Dendritic cell treated with granulocyte-macrophage colony-stimulating factor and Interleukin-4, amounts not matched to agents 40 ng/mL and 50 ng/mL, for 4 days (primary cell): ENCODE measurements at regions not wholly inside any gene's neighbourhood (a gene's known extent, or its start where the extent isn't known, plus 50 kb on each side); places are given as distances from the start of the nearest gene placed in this dataset.

ENCODE experiments used
- H3K27ac Mint-ChIP-seq: one replicate; pipeline ENCODE4 v1.8.0; 2022; ENCODE audit warnings: mild to moderate bottlenecking, mixed read lengths
- H3K27me3 Mint-ChIP-seq: one replicate; pipeline ENCODE4 v1.8.0; 2022; ENCODE audit warnings: mild to moderate bottlenecking, mixed read lengths
- H3K36me3 Mint-ChIP-seq: one replicate; pipeline ENCODE4 v1.8.0; 2022; ENCODE audit warnings: low read depth, mixed read lengths
- H3K4me1 Mint-ChIP-seq: one replicate; pipeline ENCODE4 v1.8.0; 2022; ENCODE audit warnings: low read depth, mixed read lengths
- H3K4me3 Mint-ChIP-seq: one replicate; pipeline ENCODE4 v1.8.0; 2022; ENCODE audit warnings: mild to moderate bottlenecking, moderate library complexity, mixed read lengths
- H3K9me3 Mint-ChIP-seq: one replicate; pipeline ENCODE4 v1.8.0; 2022; ENCODE audit warnings: mixed read lengths
- intact Hi-C: fragments of 100-400 bp; cut with micrococcal nuclease; formaldehyde crosslinking; loops from one replicate; pipeline ENCODE4 v1.15.0; 2022

DNA sequence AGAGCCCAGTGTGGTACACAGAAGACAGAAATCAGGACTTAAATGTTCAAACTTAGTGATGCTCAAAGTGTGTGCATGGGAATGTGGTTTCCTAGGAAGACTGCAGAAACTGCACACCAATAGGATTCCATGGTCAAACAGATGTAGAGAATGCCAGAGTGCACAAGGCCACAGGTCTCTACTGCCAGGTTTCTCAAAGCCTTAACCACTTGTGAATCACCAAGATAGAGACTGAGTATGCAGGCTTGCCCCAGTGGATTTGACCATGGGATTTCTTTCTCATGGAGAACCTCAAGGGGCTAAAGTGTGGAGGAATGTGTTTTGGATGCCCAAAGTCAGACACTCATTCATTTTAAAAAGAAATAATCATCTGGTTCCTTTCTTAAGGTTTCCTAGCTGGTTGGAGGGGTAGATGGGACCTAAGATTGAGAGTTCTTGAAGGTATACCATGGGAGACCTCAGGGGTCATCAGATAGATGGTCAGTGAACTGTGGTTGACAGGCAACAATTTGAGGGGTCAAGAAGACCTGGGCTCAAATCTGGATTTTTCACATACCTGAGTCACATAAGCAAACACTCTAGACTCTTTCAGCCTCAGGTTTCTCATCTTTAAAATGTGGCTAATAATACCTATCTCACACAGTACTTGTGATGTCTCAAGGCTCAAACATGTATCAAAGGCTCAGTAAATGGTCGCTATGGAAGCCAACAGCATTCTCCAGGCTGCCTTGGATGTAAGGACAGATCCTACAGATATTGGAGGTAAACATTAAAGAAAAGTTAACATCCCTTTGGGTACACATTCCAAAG, 81.1 kb downstream of the BOD1 start:
- Mint-ChIP-seq H3K4me1 (no peaks in the 10 kb centered on the region), H3K9me3 (no peaks in the 10 kb centered on the region), H3K27ac (no peak overlapping the region), H3K27me3 (peaks cover 6% of the 10 kb centered on the region), H3K4me3 (no peak overlapping the region), H3K36me3 (no peaks in the 10 kb centered on the region)
- intact Hi-C loops = no loop called here

DNA sequence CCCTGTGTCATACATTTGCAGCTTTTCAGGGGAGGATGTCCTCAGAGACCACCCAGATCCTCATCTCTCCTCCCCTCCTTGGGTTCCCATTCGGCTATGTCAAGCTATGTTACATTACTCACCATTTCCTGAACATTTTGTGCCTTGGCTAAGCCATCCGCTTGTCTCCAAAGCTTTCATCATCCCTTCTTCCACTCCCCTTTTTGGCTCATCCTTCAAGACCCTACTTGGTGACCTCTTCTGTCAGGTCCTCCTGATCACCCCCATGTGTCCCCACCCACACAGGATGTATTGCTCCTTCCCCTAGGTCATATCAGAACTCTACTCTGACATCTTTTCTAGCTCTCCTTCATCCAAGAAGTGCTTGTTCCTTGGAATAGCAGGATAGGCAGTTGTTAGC, 81.8 kb downstream of the BOD1 start:
- Mint-ChIP-seq H3K36me3 (no peaks in the 10 kb centered on the region), H3K4me3 (no peak overlapping the region), H3K9me3 (no peaks in the 10 kb centered on the region), H3K4me1 (no peaks in the 10 kb centered on the region), H3K27me3 (peaks cover 6% of the 10 kb centered on the region), H3K27ac (no peak overlapping the region)
- intact Hi-C loops = no loop called here

DNA sequence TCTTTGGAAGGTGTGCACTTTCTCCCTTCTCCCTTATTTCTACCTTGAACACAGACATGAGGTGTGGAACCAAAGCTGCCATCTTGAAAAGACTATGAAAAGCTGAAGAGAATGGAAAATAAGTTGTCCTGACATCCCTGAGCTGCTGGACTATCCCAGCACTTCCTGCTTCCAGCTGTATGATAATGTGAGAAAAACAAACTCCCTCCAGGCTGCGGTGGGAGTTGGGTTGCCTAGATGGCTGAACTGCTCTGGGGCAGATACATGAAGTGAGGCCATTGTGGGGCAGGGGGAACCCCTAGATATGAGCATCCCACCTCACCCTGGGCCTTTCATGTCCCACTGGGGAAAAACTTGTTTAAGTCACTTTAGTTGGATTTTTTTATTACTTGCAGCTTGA, 82.4 kb downstream of the BOD1 start:
- H3K27ac Mint-ChIP-seq = no peak overlapping the region
- no peaks in the 10 kb centered on the region for H3K9me3 Mint-ChIP-seq
- no peaks in the 10 kb centered on the region for H3K36me3 Mint-ChIP-seq
- H3K4me1 Mint-ChIP-seq = no peaks in the 10 kb centered on the region
- intact Hi-C loops = no loop called here
- no peak overlapping the region for H3K4me3 Mint-ChIP-seq
- H3K27me3 Mint-ChIP-seq = peaks cover 9% of the 10 kb centered on the region

DNA sequence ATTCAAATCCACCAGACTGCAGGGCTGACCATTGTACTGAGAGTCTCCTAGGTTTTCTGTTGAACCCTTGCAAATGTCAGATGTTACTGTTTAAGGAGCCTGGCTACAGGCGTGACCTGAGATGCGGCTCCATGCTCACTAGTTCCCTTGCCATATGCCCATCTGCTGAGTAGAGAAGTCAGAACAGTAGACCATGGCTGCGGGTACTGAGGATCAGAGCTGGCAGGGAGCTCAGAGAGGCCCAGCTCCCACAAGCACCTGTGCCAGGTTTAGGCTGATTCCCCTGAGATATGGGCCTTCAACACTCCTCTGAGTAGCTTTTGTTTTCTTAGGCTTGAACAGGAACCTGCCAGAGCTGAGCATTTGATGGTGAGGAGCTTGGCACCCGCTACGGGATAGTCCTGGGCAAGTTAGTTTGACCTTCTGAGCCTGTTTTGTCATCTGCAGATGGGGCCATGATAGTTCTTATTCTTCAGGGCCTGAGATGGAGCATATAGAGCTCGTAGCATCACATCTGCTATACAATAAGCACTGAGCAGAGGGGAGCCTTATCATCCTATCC, 83.7 kb downstream of the BOD1 start:
- Mint-ChIP-seq H3K36me3 (no peaks in the 10 kb centered on the region), H3K9me3 (no peaks in the 10 kb centered on the region), H3K4me1 (no peaks in the 10 kb centered on the region), H3K4me3 (no peak overlapping the region), H3K27ac (no peak overlapping the region), H3K27me3 (peaks cover 10% of the 10 kb centered on the region)
- intact Hi-C loops = no loop called here

DNA sequence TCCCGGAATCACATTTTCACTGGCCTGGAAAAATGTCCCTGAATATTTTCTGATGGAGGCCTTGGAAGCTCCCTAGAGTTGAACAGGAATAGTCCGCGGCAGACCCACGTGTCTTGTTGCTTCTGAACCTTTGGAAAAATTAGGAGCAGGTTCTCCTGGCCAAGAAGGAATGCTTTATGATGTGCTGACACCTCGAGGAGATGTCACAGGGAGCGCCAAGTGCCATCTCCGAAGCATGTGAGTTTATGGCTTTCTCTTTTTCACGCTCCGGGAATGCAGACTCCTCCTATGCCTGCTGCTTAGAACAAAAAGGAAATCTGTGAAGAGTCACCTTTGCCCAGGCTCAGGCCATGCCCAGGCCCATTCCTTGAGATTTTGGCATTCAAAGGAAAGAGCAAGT, 84.6 kb downstream of the BOD1 start:
- intact Hi-C loops = no loop called here
- Mint-ChIP-seq H3K27me3 (peaks cover 10% of the 10 kb centered on the region), H3K9me3 (no peaks in the 10 kb centered on the region), H3K4me3 (no peak overlapping the region), H3K27ac (no peak overlapping the region), H3K36me3 (no peaks in the 10 kb centered on the region), H3K4me1 (no peaks in the 10 kb centered on the region)

DNA sequence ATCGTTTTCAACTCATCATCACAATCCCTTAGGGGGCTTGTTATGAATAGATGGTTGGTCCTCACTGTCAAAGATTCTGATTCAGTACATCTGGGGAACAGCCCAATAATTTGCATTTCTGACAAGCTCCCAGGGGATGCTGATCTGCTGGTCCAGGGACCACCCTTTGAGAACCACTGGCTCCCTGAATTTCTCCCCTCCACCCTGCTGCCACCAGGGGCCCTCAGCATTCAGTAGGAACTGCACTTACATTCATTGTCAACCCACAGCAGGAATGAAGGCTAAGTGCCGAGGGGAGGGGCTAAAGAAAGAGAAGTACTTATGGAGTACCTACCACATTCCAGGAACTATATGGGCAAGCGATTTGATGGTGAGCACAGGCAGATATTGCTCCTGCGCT, 85.9 kb downstream of the BOD1 start:
- H3K4me1 Mint-ChIP-seq = no peaks in the 10 kb centered on the region
- no peaks in the 10 kb centered on the region for H3K36me3 Mint-ChIP-seq
- no peak overlapping the region for H3K4me3 Mint-ChIP-seq
- H3K27me3 Mint-ChIP-seq = peaks cover 8% of the 10 kb centered on the region
- no peaks in the 10 kb centered on the region for H3K9me3 Mint-ChIP-seq
- no peak overlapping the region for H3K27ac Mint-ChIP-seq
- intact Hi-C loops = no loop called here

DNA sequence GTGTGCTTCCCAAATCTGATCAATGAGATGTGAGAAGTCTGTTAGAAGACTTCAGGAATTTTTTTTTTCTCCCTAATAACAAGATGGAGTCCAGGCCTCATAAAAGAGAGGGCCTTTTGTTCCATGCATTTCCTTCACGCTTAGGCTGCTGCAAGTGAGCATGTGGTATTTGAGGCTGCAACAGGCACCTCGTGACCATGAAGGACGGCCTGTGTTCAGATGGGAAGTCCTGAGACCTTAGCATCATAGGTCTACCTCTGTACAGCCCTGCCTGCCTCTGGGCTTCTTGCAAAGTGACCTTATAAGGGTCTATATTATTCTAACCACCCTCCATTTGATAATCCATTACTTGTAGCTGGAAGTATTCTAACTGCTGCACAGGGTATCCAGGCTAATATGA, 86.6 kb downstream of the BOD1 start:
- H3K36me3 Mint-ChIP-seq = no peaks in the 10 kb centered on the region
- no peaks in the 10 kb centered on the region for H3K4me1 Mint-ChIP-seq
- no peaks in the 10 kb centered on the region for H3K9me3 Mint-ChIP-seq
- H3K27me3 Mint-ChIP-seq = peaks cover 8% of the 10 kb centered on the region
- H3K27ac Mint-ChIP-seq = no peak overlapping the region
- intact Hi-C loops = no loop called here
- no peak overlapping the region for H3K4me3 Mint-ChIP-seq

DNA sequence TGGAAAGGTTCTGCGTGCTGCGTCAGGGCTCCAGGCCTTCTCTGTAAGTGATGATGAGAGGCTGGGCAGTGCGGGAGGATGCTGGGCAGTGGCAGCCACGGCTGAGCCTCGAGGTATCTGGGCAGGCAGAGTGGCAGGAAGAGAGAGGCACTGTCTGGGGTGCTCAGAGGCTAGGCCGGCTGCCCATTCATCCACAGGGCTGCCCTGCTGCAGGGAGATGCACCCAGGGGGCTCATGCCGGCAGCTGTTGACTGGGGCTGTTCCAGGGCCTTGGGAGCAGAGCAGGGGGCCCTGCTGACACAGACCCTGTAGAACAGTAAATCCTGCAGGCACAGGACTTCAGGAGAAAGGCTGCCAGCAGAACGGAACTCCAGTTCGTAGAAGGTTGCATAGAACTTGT, 88.8 kb downstream of the BOD1 start:
- H3K36me3 Mint-ChIP-seq = no peaks in the 10 kb centered on the region
- H3K9me3 Mint-ChIP-seq = no peaks in the 10 kb centered on the region
- no peak overlapping the region for H3K27ac Mint-ChIP-seq
- H3K4me1 Mint-ChIP-seq = no peaks in the 10 kb centered on the region
- intact Hi-C loops = no loop called here
- peaks cover 8% of the 10 kb centered on the region for H3K27me3 Mint-ChIP-seq
- H3K4me3 Mint-ChIP-seq = no peak overlapping the region

DNA sequence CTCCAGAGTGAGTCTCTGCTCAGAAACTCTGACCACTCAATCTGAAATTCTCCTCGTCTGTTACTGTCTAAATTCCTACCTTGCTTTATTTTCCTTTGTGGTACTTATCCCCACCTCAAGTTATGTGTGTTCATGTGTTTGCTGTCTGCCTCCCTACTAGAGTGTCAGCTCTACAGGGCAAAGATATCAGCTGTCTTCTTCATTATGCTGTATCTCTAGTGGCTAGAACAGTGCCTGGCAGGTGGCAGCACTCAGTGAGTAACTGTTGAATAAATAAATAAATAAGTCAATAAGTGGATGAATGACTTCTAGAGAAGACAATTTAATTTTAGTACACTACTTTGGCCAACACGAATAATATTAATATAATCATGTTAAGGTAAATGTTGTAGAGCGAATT, 92.3 kb downstream of the BOD1 start:
- H3K4me1 Mint-ChIP-seq = no peaks in the 10 kb centered on the region
- no peak overlapping the region for H3K27ac Mint-ChIP-seq
- H3K4me3 Mint-ChIP-seq = no peak overlapping the region
- peaks cover 8% of the 10 kb centered on the region for H3K27me3 Mint-ChIP-seq
- H3K36me3 Mint-ChIP-seq = no peaks in the 10 kb centered on the region
- no peaks in the 10 kb centered on the region for H3K9me3 Mint-ChIP-seq
- intact Hi-C loops = no loop called here

DNA sequence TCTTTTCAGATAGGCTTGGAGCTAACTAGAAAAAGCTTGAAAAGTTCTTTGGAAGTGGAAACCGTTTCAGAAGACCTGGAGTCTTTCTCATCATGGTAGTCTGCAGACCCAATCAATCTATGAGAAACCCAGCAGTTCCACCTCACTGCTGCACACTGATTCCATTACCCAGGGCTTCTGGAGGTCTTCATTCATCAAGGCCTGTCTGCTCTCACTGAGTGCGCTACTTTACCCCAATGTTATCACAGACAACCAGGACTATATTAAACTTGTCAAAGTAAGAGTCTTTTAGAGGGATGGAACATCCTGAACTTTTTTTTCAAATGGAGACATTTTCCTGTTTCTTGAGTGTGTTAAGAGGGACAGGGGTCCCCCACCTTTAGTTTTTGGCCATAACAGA, 93.1 kb downstream of the BOD1 start:
- H3K27me3 Mint-ChIP-seq = peaks cover 8% of the 10 kb centered on the region
- H3K9me3 Mint-ChIP-seq = no peaks in the 10 kb centered on the region
- intact Hi-C loops = no loop called here
- no peaks in the 10 kb centered on the region for H3K4me1 Mint-ChIP-seq
- H3K27ac Mint-ChIP-seq = no peak overlapping the region
- H3K4me3 Mint-ChIP-seq = no peak overlapping the region
- no peaks in the 10 kb centered on the region for H3K36me3 Mint-ChIP-seq

DNA sequence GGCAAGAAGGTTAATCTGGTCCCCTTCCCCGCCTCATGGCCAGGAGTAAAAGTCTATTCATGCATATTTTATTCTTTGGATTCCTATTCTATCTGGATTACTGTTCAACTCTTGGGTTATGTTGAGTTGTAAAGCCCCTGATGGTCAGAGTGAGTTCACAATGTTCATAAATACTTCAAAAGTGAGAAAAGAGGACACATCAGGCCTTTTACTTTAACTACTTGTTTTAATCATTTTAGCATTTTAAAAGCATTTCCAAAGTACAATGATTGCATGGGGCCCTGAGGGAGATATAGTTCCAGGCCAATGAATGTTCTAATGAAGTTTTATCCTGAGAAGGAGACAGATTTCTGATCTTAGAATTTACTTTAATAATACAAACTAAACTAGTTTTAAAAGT, 93.9 kb downstream of the BOD1 start:
- H3K27ac Mint-ChIP-seq = no peak overlapping the region
- intact Hi-C loops = no loop called here
- no peaks in the 10 kb centered on the region for H3K9me3 Mint-ChIP-seq
- no peaks in the 10 kb centered on the region for H3K36me3 Mint-ChIP-seq
- no peaks in the 10 kb centered on the region for H3K4me1 Mint-ChIP-seq
- H3K27me3 Mint-ChIP-seq = peaks cover 4% of the 10 kb centered on the region
- no peak overlapping the region for H3K4me3 Mint-ChIP-seq

DNA sequence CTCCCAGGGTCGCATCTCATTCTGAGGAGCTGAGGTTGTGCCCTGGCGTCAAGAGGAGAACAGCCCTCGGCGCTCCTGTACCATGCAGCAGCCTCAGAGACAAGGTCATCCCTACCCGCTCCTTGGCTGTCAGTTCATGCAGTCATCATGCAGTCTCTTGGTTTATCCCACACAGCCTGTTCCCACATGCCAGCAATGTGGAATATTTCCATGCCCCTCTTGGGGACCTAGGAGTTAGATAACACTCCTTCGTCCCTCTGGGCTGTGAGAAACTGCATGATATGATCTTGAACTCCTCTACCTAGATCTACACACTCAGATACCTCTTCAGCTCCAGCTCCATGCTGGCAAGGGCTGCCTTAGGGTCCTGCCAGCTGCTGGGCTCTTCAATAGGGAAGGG, 97.6 kb downstream of the BOD1 start:
- Mint-ChIP-seq H3K27ac (no peak overlapping the region), H3K36me3 (no peaks in the 10 kb centered on the region), H3K9me3 (no peaks in the 10 kb centered on the region), H3K4me1 (no peaks in the 10 kb centered on the region), H3K4me3 (no peak overlapping the region), H3K27me3 (peaks cover 2% of the 10 kb centered on the region)
- intact Hi-C loops = no loop called here

DNA sequence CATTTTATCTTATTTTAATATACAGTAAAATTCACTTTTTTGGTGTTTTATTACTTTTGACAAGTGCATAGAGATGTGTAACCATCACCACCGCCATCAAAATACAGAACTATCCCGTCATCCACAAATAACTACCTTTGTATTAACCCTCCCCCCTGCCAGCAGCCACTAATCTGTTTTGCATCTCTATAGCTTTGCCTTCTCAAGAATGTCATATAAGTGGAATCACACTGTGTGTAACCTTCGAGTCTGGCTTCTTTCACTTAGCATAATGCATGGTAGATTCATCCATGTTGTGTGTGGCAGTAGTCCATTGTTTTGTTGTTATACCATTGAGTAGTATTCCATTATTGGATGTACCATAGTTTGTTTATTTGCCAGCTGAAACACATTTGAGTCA, 98.8 kb downstream of the BOD1 start:
- Mint-ChIP-seq H3K9me3 (no peaks in the 10 kb centered on the region), H3K4me3 (no peak overlapping the region), H3K36me3 (no peaks in the 10 kb centered on the region), H3K27me3 (peaks cover 8% of the 10 kb centered on the region), H3K4me1 (no peaks in the 10 kb centered on the region), H3K27ac (no peak overlapping the region)
- intact Hi-C loops = no loop called here

DNA sequence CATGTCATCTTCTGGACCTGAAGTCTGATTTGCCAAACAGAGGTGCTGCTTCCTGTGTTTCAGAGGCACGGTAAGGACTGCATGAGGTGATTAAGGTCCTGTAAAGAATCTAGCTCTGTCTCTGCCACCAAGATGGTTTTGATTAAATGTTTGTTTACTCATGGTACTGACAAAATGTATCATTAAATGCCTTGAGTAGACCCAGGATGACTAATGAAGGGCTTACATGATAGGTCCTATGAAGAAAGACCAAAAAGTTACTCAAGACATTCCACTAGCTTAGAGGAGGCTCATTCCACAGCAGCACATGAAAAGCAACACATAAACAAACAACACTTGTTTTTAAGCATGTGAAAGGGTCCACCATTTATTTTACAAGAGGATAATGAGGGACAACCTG, 100.9 kb downstream of the BOD1 start:
- Mint-ChIP-seq H3K9me3 (no peaks in the 10 kb centered on the region), H3K27ac (no peak overlapping the region), H3K4me3 (no peak overlapping the region), H3K4me1 (no peaks in the 10 kb centered on the region), H3K27me3 (peaks cover 13% of the 10 kb centered on the region), H3K36me3 (no peaks in the 10 kb centered on the region)
- intact Hi-C loops = no loop called here

DNA sequence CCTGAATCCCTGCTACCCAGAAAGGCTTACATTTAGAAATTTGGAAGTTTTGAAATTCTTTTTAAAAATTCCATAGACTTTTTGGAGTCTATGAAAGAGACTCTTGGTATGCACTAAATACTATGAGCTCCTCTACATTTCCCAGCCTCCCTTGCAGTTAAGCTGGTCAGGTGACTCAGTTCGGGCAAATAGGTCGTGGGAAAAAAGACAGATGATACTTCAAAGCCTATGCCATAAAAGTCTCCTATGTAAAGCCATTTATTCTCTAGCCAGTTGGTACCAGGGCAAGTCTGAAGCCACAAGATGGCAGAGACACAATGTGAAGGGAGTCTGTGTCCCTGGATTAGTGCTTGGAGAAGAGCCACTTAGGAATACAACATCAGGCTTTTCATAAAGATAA, 101.8 kb downstream of the BOD1 start:
- Mint-ChIP-seq H3K27ac (no peak overlapping the region), H3K36me3 (no peaks in the 10 kb centered on the region), H3K4me1 (no peaks in the 10 kb centered on the region), H3K27me3 (peaks cover 13% of the 10 kb centered on the region), H3K4me3 (no peak overlapping the region), H3K9me3 (no peaks in the 10 kb centered on the region)
- intact Hi-C loops = no loop called here
